GM12878 (cell line): ENCODE measurements at regions not wholly inside any gene's neighbourhood (a gene's known extent, or its start where the extent isn't known, plus 50 kb on each side); places are given as distances from the start of the nearest gene placed in this dataset.

Experiments used
- ATAC-seq: fragments of 200-7000 bp; cut with Tn5 transposase; 3 replicates; pipeline ENCODE4 v1.9.1; 2020; ENCODE audit warnings: mild to moderate bottlenecking, moderate library complexity
- BruUV-seq: library from RNA; stranded (reverse); fragments of 400-500 nt; replicated peaks from 2 replicates; lab custom pipeline; 2021; lab: Mats Ljungman, UMichigan
- CTCF ChIA-PET: fragments of 300-600 bp; sonication (Branson Sonifier 250); formaldehyde crosslinking; extraction: SDS; loops from one replicate; lab custom pipeline; 2021; ENCODE audit warnings: inconsistent platforms; lab: Yijun Ruan, JAX
- POLR2A ChIA-PET: fragments of 350-600 bp; formaldehyde crosslinking; extraction: SDS; loops from one replicate; lab custom pipeline; 2021; ENCODE audit warnings: inconsistent platforms; lab: Charles Lee
- RAD21 ChIA-PET: fragments of 300-600 bp; sonication (Branson Sonifier 250); formaldehyde crosslinking; loops from one replicate; lab custom pipeline; 2023; ENCODE audit warnings: antibody characterized with exemption; ENCODE audit not compliant: unreplicated experiment; lab: Charles Lee
- SMC1A ChIA-PET: fragments of 300-600 bp; sonication (Branson Sonifier 250); formaldehyde crosslinking; loops from one replicate; lab custom pipeline; 2023; ENCODE audit not compliant: unreplicated experiment, uncharacterized antibody; lab: Charles Lee
- DNase-seq: peaks from one replicate; pipeline ENCODE4 v3.0.0-alpha.2; 2011; ENCODE audit warnings: low read depth, low spot score
- FAIRE-seq: peaks from 3 replicates; lab custom pipeline; 2011; peaks lifted over from hg19 to GRCh38; lab: Jason Lieb, UNC
- H2AFZ ChIP-seq: 2 replicates; pipeline ENCODE4 v1.6.0; 2011; ENCODE audit warnings: low read depth, low read length, control low read depth; ENCODE audit not compliant: control insufficient read depth
- H3K27ac ChIP-seq: 2 replicates; pipeline ENCODE4 v1.5.1; 2011; ENCODE audit warnings: control low read depth; ENCODE audit not compliant: control insufficient read depth, insufficient read depth
- H3K27me3 ChIP-seq, 2 experiments: replicated peaks in 1 of 2; 2 replicates each; pipeline versions ENCODE4 v1.6.0 to v1.6.1; 2011; ENCODE audit warnings: low read length in 1 of 2; ENCODE audit not compliant: control insufficient read depth in 2 of 2, insufficient read depth in 2 of 2
- H3K36me3 ChIP-seq, 2 experiments: 2 replicates each; pipeline ENCODE4 v1.5.1; 2011; ENCODE audit warnings: low read length in 1 of 2; ENCODE audit not compliant: control insufficient read depth in 2 of 2, insufficient read depth in 2 of 2
- H3K4me1 ChIP-seq: 2 replicates; pipeline ENCODE4 v1.6.1; 2011; ENCODE audit warnings: mild to moderate bottlenecking, low read length, moderate library complexity, mixed read lengths; ENCODE audit not compliant: control insufficient read depth, insufficient read depth
- H3K4me2 ChIP-seq: 2 replicates; pipeline ENCODE4 v1.6.0; 2011; ENCODE audit warnings: control low read depth; ENCODE audit not compliant: control insufficient read depth, insufficient read depth
- H3K4me3 ChIP-seq: fragments of 200-600 bp; sonication (generic); 2 replicates; pipeline ENCODE4 v1.5.1; 2016
- H3K79me2 ChIP-seq: 2 replicates; pipeline ENCODE4 v1.6.0; 2011; ENCODE audit warnings: low read length; ENCODE audit not compliant: control insufficient read depth, insufficient read depth
- H3K9ac ChIP-seq: 2 replicates; pipeline ENCODE4 v1.8.0; 2011; ENCODE audit warnings: low read length, control low read depth, mixed read lengths; ENCODE audit not compliant: control insufficient read depth, insufficient read depth
- H3K9me3 ChIP-seq: replicated peaks from 3 replicates; pipeline ENCODE4 v1.5.1; 2011; ENCODE audit warnings: mild to moderate bottlenecking, low read length; ENCODE audit not compliant: control insufficient read depth, insufficient read depth
- H4K20me1 ChIP-seq: 2 replicates; pipeline ENCODE4 v1.6.0; 2011; ENCODE audit not compliant: control insufficient read depth, insufficient read depth
- ATF7 ChIP-seq: fragments of 450-650 bp; IDR thresholded peaks from 2 replicates; pipeline ENCODE4 v1.6.1; 2016; ENCODE audit warnings: low read depth, mild to moderate bottlenecking
- BRCA1 ChIP-seq: IDR thresholded peaks from 2 replicates; pipeline ENCODE4 v1.6.1; 2011; ENCODE audit warnings: low read depth, low read length, improper control_type of control experiment
- CHD1 ChIP-seq: IDR thresholded peaks from 2 replicates; pipeline ENCODE4 v1.6.1; 2012; ENCODE audit warnings: low read depth, low read length, improper control_type of control experiment
- CREM ChIP-seq: IDR thresholded peaks from 2 replicates; pipeline ENCODE4 v1.6.1; 2014; ENCODE audit warnings: antibody characterized with exemption, low read depth
- HSF1 ChIP-seq: fragments of 150-350 bp; IDR thresholded peaks from 2 replicates; pipeline ENCODE4 v1.6.1; 2014; ENCODE audit warnings: mild to moderate bottlenecking, low read depth, low read length
- IRF3 ChIP-seq: fragments of 450-650 bp; IDR thresholded peaks from 2 replicates; pipeline ENCODE4 v1.6.1; 2014; ENCODE audit warnings: mild to moderate bottlenecking
- MTA3 ChIP-seq: IDR thresholded peaks from 2 replicates; pipeline ENCODE4 v1.6.1; 2012; ENCODE audit warnings: low read length, inconsistent platforms, borderline replicate concordance
- MYB ChIP-seq: fragments of 150-350 bp; IDR thresholded peaks from 2 replicates; pipeline ENCODE4 v1.6.1; 2014; ENCODE audit warnings: mild to moderate bottlenecking, low read depth, low read length, borderline replicate concordance
- MYC ChIP-seq: IDR thresholded peaks from 2 replicates; pipeline ENCODE4 v1.6.1; 2011; ENCODE audit warnings: mild to moderate bottlenecking, low read length, moderate library complexity, inconsistent platforms; ENCODE audit not compliant: insufficient read depth, insufficient replicate concordance, insufficient read length, severe bottlenecking
- NR2C1 ChIP-seq: fragments of 450-650 bp; IDR thresholded peaks from 2 replicates; pipeline ENCODE4 v1.6.1; 2017; ENCODE audit warnings: antibody characterized with exemption, mild to moderate bottlenecking, moderate library complexity
- POU2F2 ChIP-seq: IDR thresholded peaks from 3 replicates; pipeline ENCODE4 v1.6.1; 2011; ENCODE audit warnings: low read depth, mild to moderate bottlenecking, low read length, borderline replicate concordance
- RELB ChIP-seq: fragments of 450-650 bp; IDR thresholded peaks from 2 replicates; pipeline ENCODE4 v1.6.1; 2017; ENCODE audit warnings: low read depth, mild to moderate bottlenecking, moderate library complexity
- SIX5 ChIP-seq: IDR thresholded peaks from 2 replicates; pipeline ENCODE4 v1.6.1; 2011; ENCODE audit warnings: mild to moderate bottlenecking, low read depth, low read length, moderate library complexity; ENCODE audit not compliant: severe bottlenecking
- SUZ12 ChIP-seq: fragments of 200-600 bp; sonication (generic); IDR thresholded peaks from one replicate; pipeline ENCODE4 v1.6.1; 2018; ENCODE audit warnings: antibody characterized with exemption, mild to moderate bottlenecking; ENCODE audit not compliant: unreplicated experiment
- WRNIP1 ChIP-seq: IDR thresholded peaks from 2 replicates; pipeline ENCODE4 v1.6.1; 2011; ENCODE audit warnings: low read depth, low read length, improper control_type of control experiment, borderline replicate concordance
- YY1 ChIP-seq: IDR thresholded peaks from 2 replicates; pipeline ENCODE4 v1.6.1; 2011; ENCODE audit warnings: low read depth, mild to moderate bottlenecking, low read length
- ZNF207 ChIP-seq: fragments of 450-650 bp; IDR thresholded peaks from 2 replicates; pipeline ENCODE4 v1.6.1; 2014; ENCODE audit warnings: antibody characterized with exemption, mild to moderate bottlenecking, borderline replicate concordance
- ZNF24 ChIP-seq: fragments of 450-650 bp; IDR thresholded peaks from 2 replicates; pipeline ENCODE4 v1.6.1; 2017; ENCODE audit warnings: antibody characterized with exemption, mild to moderate bottlenecking
- WGBS: methylation state at CpG from one replicate; pipeline ENCODE4 v1.1.6; 2016; ENCODE audit warnings: low lambda C conversion rate; ENCODE audit not compliant: insufficient replicate concordance, insufficient coverage; ENCODE audit errors: missing lambda C conversion rate; 5-methylcytosine and 5-hydroxymethylcytosine counted together
- in situ Hi-C: fragments of 300-500 bp; cut with MboI; formaldehyde crosslinking; loops from 9 replicates; pipeline ENCODE4 v1.14.3; 2018; ENCODE audit warnings: mixed read lengths
- intact Hi-C: fragments of 100-400 bp; cut with micrococcal nuclease; formaldehyde crosslinking; loops from one replicate; pipeline ENCODE4 v1.14.2; 2022; ENCODE audit not compliant: unreplicated experiment

DNA sequence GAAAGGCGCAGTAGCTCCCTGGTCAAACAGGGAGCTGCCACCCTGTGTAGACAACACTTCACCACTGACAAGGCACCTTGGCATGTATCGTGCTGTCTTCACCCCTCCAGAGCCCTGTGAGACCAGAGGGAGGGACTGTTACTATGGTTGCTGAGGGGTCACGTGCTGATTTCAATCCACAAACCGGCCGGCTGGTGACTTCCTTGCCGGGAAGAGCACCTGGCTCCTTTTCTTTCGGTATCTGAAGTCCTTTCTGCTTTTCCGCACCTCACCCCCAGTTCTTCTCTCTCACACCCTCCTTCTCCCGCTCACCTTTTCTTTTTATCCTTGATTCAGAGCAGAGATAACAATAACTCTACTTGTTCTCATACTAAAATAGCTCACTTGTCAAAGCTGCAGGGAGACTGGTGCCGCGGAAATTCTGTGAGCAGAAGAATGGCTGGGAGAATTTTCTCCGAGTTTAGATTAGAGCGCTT is 327.2 kb downstream of the ZSWIM6 start:
- intact Hi-C loops: loop anchor here (2.0 to 10.0 kb wide), 5 partner anchors 276 to 984 kb away; no protein-coding TSS in a partner anchor
- ChIA-PET SMC1A (interaction anchor here (0.7 to 3.3 kb wide), 16 partner anchors 13 to 960 kb away, joined by 3 to 27 read pairs (median 4); no protein-coding TSS in a partner anchor), RAD21 (interaction anchor here (0.7 to 2.3 kb wide), 11 partner anchors 328 to 985 kb away, joined by 3 to 11 read pairs (median 5); partner anchors contain the start of gene ZSWIM6), POLR2A (no interaction called here), CTCF (interaction anchor here (0.7 to 4.2 kb wide), 34 partner anchors 8 to 982 kb away, joined by 3 to 95 read pairs (median 5); no protein-coding TSS in a partner anchor)
- H3K9me3 ChIP-seq: no peaks in the 10 kb centered on the region
- in situ Hi-C loops: loop anchor here (10.0 kb wide), 1 partner anchor 704 kb away; no protein-coding TSS in a partner anchor
- FAIRE-seq (no peak), ATAC-seq (peak; percentile 15; the same call in 1 of the 3 replicates), DNase-seq (no peak)
- no TSS peak for BruUV-seq
- no peak overlapping the region for H3K9ac ChIP-seq
- no peak overlapping the region for H3K4me3 ChIP-seq
- TF ChIP-seq CHD1 (no peak), HSF1 (no peak), MTA3 (no peak), NR2C1 (no peak), SUZ12 (no peak), MYB (no peak), POU2F2 (no peak), WRNIP1 (no peak), SIX5 (no peak), YY1 (no peak), IRF3 (no peak), ATF7 (no peak), CREM (no peak), MYC (no peak), RELB (no peak), ZNF207 (no peak), BRCA1 (no peak), ZNF24 (no peak)
- H3K4me2 ChIP-seq: no peak overlapping the region
- 70% methylated on average over 13 of the region's 13 CpGs for WGBS
- no peaks in the 10 kb centered on the region for H4K20me1 ChIP-seq
- H3K79me2 ChIP-seq: no peaks in the 10 kb centered on the region
- no peaks in the 10 kb centered on the region for H3K4me1 ChIP-seq
- no peaks in the 10 kb centered on the region; a peak in 2 of 4 replicates for H3K27me3 ChIP-seq
- no peaks in the 10 kb centered on the region for H3K36me3 ChIP-seq
- no peak overlapping the region for H3K27ac ChIP-seq
- H2AFZ ChIP-seq: no peak overlapping the region
